Astrocyte (in vitro differentiated cells and primary cell): ENCODE measurements at regions not wholly inside any gene's neighbourhood (a gene's known extent, or its start where the extent isn't known, plus 50 kb on each side); places are given as distances from the start of the nearest gene placed in this dataset.
"Not testable (repeated sequence)": the region's sequence is repeated elsewhere in the genome, so short reads cannot be mapped to it uniquely, and the experiment has no call there.

Experiments
- EZH2 ChIP-seq: IDR thresholded peaks from 2 replicates; pipeline ENCODE4 v1.6.1; 2012; ENCODE audit warnings: mild to moderate bottlenecking, low read length, inconsistent platforms; ENCODE audit not compliant: insufficient read depth
- TF ChIP-seq, protein P1 (sequence below): IDR thresholded peaks from 2 replicates; pipeline ENCODE4 v1.5.1; 2011; ENCODE audit warnings: low read depth, mild to moderate bottlenecking, inconsistent platforms, low read length, moderate library complexity; ENCODE audit not compliant: insufficient read depth

- TF ChIP-seq, protein P1, sequence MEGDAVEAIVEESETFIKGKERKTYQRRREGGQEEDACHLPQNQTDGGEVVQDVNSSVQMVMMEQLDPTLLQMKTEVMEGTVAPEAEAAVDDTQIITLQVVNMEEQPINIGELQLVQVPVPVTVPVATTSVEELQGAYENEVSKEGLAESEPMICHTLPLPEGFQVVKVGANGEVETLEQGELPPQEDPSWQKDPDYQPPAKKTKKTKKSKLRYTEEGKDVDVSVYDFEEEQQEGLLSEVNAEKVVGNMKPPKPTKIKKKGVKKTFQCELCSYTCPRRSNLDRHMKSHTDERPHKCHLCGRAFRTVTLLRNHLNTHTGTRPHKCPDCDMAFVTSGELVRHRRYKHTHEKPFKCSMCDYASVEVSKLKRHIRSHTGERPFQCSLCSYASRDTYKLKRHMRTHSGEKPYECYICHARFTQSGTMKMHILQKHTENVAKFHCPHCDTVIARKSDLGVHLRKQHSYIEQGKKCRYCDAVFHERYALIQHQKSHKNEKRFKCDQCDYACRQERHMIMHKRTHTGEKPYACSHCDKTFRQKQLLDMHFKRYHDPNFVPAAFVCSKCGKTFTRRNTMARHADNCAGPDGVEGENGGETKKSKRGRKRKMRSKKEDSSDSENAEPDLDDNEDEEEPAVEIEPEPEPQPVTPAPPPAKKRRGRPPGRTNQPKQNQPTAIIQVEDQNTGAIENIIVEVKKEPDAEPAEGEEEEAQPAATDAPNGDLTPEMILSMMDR, result not testable (repeated sequence)
- not testable (repeated sequence) for TF ChIP-seq EZH2
These were observed 52.1 kb upstream of the SH3RF1 start for GRCh38 chr4:169322833-169323232.
